ENCODE measurements at regions not wholly inside any gene's neighbourhood (a gene's known extent, or its start where the extent isn't known, plus 50 kb on each side); places are given as distances from the start of the nearest gene placed in this dataset.

DNA sequence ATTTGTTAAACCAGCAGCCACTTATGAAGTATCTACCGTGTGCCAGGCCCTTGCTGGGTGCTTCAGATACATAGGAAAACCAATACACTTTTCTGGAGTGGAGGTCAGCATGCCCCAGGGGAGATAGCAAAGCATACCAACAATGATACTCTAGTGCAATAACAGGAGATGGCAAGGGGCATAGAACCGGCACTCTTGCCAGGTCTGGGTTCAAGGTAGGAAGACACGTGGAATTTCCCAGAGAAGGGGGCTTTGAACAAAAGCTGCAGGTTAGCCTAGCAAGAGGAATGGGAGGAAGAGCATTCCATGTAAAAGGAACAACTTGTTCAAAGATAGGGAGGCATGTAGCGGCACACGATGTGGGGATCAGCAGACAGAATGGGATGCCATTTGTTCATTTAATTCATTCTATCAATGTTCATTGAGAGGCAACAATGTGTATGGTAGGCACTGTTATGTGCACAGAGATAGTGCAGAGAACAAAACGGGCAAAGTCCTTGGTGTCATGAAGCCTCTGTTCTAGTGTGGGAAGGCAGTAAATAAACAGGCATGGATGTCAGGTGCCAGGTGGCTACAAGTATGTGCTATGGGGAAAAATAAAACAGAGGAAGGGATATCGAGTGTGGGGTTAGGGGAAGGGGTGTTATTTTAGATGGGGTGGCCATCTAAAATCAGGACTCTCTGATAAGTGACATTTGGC lies 162.6 kb upstream of the E2F8 start (continued):
- no peak for TF ChIP-seq CHD7 (IDR thresholded peaks at IDR 0.05; ENCODE audit: insufficient replicate concordance, low read length)
- TF ChIP-seq POU5F1 (IDR thresholded peaks at IDR 0.05; ENCODE audit: low read depth, low read length) = no peak
- TF ChIP-seq JUND (IDR thresholded peaks at IDR 0.05; ENCODE audit: low read length) = no peak
- TF ChIP-seq BACH1 (IDR thresholded peaks at IDR 0.05; ENCODE audit: low read length) = no peak
